CD1c-positive myeloid dendritic cell (primary cell): ENCODE measurements at regions not wholly inside any gene's neighbourhood (a gene's known extent, or its start where the extent isn't known, plus 50 kb on each side); places are given as distances from the start of the nearest gene placed in this dataset.

Source experiments
- DNase-seq: peaks from one replicate; pipeline ENCODE4 v3.0.0-alpha.2; 2016; ENCODE audit errors: extremely low spot score

GRCh38 chr11:8740129-8740528 lies 57.5 kb downstream of the RPL27A start:
- DNase-seq: no peak

GRCh38 chr11:8744423-8744822 lies 61.8 kb downstream of the RPL27A start:
- DNase-seq: no peak

GRCh38 chr11:8745431-8746253 lies 63.0 kb downstream of the RPL27A start:
- DNase-seq: no peak

GRCh38 chr11:8746331-8746974 lies 63.9 kb downstream of the RPL27A start:
- DNase-seq: no peak

- DNase-seq: no peak
These were observed 64.6 kb downstream of the RPL27A start for GRCh38 chr11:8747173-8747572.

GRCh38 chr11:8748317-8748716 lies 65.7 kb downstream of the RPL27A start:
- no peak for DNase-seq

- no peak for DNase-seq
These were observed 66.6 kb downstream of the RPL27A start for GRCh38 chr11:8749202-8749601.

- DNase-seq: no peak
These were observed 71.6 kb downstream of the RPL27A start for GRCh38 chr11:8754241-8754640.

- DNase-seq: no peak
These were observed 73.6 kb downstream of the RPL27A start for GRCh38 chr11:8756201-8756600.

GRCh38 chr11:8757047-8757446 lies 74.5 kb downstream of the RPL27A start:
- no peak for DNase-seq

GRCh38 chr11:8757533-8757932 lies 74.9 kb downstream of the RPL27A start:
- no peak for DNase-seq

GRCh38 chr11:8758619-8759169 lies 76.1 kb downstream of the RPL27A start:
- DNase-seq: no peak

- DNase-seq: no peak
These were observed 77.0 kb downstream of the RPL27A start for GRCh38 chr11:8759634-8760033.

GRCh38 chr11:8760896-8761295 lies 78.3 kb downstream of the RPL27A start:
- DNase-seq: no peak

- no peak for DNase-seq
These were observed 80.6 kb downstream of the RPL27A start for GRCh38 chr11:8763070-8763685.

GRCh38 chr11:8765294-8765693 lies 82.7 kb downstream of the RPL27A start:
- DNase-seq: no peak

GRCh38 chr11:8766043-8766987 lies 83.7 kb downstream of the RPL27A start:
- DNase-seq: no peak

- DNase-seq: no peak
These were observed 84.4 kb downstream of the RPL27A start for GRCh38 chr11:8766988-8767374.

GRCh38 chr11:8767466-8768142 lies 85.0 kb downstream of the RPL27A start:
- no peak for DNase-seq

- DNase-seq: no peak
These were observed 86.2 kb downstream of the RPL27A start for GRCh38 chr11:8768625-8769333.
